RWPE1 (cell line): ENCODE measurements at regions not wholly inside any gene's neighbourhood (a gene's known extent, or its start where the extent isn't known, plus 50 kb on each side); places are given as distances from the start of the nearest gene placed in this dataset.

Experiments
- CTCF ChIA-PET: fragments of 350-600 bp; sonication (Branson Sonifier 250); formaldehyde crosslinking; extraction: SDS; loops from one replicate; lab custom pipeline; 2021; lab: Yijun Ruan, JAX
- POLR2A ChIA-PET: fragments of 400-600 bp; formaldehyde crosslinking; extraction: SDS; loops from one replicate; lab custom pipeline; 2020; ENCODE audit warnings: antibody characterized with exemption; ENCODE audit not compliant: low non-redundant PET; lab: Yijun Ruan, JAX
- DNase-seq: peaks from one replicate; pipeline ENCODE4 v3.0.0; 2012; ENCODE audit warnings: low spot score
- H3K27ac ChIP-seq: fragments of 450-650 bp; 2 replicates; pipeline ENCODE4 v1.5.1; 2017
- TF ChIP-seq, protein P1 (sequence below): fragments of 450-650 bp; conservative IDR thresholded peaks from 2 replicates; pipeline ENCODE4 v1.5.1; 2017; ENCODE audit warnings: low read depth, mild to moderate bottlenecking

DNA sequence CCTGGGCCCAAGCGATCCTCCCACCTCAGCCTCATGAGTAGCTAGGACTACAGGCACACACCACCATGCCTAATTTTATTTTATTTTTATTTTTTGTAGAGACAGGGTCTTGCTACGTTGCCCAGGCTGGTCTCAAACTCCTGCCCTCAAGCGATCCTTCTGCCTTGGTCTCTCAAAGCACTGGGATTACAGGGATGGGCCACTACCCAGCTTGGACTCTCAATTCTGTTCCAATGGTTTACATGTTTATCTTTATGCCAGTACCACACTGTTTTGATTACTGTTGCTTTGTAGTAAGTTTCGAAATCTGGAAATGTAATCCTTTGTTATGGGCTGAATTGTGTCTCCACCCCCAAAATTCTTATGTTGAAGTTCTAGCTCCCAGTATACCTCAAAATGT lies 88.4 kb upstream of the TARDBP start:
- H3K27ac ChIP-seq, result no peak overlapping the region
- TF ChIP-seq, protein P1, sequence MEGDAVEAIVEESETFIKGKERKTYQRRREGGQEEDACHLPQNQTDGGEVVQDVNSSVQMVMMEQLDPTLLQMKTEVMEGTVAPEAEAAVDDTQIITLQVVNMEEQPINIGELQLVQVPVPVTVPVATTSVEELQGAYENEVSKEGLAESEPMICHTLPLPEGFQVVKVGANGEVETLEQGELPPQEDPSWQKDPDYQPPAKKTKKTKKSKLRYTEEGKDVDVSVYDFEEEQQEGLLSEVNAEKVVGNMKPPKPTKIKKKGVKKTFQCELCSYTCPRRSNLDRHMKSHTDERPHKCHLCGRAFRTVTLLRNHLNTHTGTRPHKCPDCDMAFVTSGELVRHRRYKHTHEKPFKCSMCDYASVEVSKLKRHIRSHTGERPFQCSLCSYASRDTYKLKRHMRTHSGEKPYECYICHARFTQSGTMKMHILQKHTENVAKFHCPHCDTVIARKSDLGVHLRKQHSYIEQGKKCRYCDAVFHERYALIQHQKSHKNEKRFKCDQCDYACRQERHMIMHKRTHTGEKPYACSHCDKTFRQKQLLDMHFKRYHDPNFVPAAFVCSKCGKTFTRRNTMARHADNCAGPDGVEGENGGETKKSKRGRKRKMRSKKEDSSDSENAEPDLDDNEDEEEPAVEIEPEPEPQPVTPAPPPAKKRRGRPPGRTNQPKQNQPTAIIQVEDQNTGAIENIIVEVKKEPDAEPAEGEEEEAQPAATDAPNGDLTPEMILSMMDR, result no peak
- ChIA-PET POLR2A (no interaction called here), CTCF (interaction anchor here (0.7 kb wide), 1 partner anchor 14 kb away, joined by 4 read pairs; no protein-coding TSS in a partner anchor)
- no peak for DNase-seq

DNA sequence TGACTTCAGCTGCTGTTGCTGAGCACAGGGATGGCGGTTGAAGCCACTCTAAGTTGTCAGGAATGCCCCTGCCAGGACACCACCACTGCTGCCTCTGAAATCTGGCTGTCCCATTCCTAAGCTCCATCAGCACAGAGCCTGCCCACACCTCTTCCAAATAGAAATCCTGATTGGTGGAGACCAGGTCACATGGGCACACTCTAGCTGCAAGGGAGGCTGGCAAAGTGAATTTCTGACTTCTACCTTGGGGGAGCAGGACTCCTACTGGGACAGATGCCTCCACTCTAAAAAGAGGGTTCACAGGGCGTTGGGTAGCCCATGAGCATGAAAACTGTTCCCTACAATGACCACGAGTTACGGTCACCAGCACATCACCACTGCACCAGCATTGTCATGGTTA lies 83.8 kb upstream of the TARDBP start:
- TF ChIP-seq, protein P1, result no peak
- no peak overlapping the region for H3K27ac ChIP-seq
- ChIA-PET POLR2A (no interaction called here), CTCF (interaction anchor here (0.5 kb wide), 1 partner anchor 23 kb away, joined by 5 read pairs; no protein-coding TSS in a partner anchor)
- DNase-seq, result no peak

DNA sequence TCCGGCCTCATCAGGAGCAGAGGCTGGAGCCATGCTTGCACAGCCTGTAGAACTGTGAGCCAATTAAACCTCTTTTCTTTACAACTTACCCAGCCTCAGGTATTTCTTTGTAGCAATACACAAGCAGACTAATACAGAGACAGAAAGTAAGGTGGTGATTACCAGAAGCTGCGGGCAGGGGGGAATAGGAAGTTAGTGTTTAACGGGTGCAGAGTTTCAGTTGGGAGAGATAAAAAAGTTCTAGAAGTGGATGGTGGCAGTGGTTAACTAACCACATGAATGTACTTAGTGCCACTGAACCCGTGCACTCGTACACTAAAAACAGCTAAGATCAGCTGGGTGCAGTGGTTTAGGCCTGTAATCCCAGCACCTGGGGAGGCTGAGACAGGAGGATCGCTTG lies 80.4 kb upstream of the TARDBP start:
- ChIA-PET CTCF (no interaction called here), POLR2A (no interaction called here)
- no peak for DNase-seq
- TF ChIP-seq, protein P1, result no peak
- H3K27ac ChIP-seq, result no peak overlapping the region

DNA sequence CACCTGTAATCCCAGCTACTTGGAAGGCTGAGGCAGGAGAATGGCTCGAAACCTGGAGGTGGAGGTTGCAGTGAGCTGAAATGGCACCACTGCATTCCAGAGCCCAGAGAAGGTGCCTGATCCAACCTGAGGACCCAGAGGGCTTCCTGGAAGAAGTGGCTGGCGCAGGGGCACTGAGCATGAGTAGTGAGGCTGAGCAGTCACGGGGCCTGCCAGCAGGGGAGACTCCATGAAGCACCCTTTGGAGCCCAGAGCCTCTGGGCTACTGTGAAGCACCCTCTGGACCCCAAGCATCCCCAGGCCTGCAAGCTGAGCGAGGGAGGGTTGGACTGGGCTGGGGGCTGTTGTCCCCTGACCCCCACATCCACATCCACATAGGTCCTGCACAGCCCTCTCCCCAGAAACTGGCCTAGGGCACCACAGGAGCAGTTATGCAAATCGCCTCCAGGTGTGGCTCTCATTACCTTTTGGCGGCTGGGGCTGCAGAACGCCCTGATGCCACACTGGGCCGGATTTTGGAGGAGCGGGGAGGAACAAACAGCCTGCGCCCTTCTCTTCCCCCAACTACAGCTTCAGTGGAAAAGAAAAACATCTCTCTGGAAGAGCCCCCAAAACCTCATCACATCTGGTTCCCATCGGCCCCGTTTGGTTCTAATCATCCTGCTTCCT lies 78.2 kb upstream of the TARDBP start:
- H3K27ac ChIP-seq, result no peak overlapping the region
- ChIA-PET POLR2A (no interaction called here), CTCF (interaction anchor here (0.7 to 1.2 kb wide), 2 partner anchors 427 to 1276 kb away, joined by 3 read pairs; no protein-coding TSS in a partner anchor)
- TF ChIP-seq, protein P1, result no peak
- no peak for DNase-seq

DNA sequence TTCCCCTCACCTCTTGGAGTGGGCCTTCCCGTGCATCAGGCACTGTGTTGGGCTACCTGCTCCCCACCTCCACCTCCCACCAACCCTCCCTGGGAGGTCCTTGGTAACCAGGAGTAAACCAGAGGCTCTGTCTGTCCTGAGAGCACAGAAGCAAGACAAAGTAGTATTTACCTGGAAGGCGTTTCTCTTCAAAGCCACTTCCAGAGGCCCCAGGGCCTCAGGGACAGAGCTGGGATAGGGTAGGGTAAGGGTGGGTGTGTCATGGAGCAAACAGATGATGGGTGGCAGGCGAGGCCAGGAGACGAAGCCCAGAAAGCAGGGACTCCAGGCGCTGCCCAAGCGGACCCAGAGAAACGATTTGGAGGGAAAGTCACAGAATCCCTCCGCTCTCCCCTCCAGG lies 77.2 kb upstream of the TARDBP start:
- CTCF ChIA-PET, result no interaction called here

DNA sequence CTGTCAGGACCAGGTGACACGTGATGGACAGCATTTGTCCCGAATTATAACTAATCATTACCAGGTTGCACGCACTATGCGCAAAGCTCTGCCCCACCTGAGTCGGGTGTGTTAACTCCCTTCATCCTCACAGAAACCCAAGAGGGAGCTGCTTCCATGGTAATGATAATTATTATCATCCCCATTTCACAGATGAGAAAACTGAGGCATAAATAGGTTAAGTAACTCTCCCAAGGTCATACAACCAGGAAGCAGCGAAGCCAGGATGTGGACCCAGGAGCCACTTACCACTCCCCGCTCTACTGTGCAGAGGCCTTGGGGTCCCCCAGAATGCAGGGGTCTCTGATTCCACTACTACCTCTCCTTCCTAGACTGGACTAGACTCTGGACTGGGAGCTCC lies 76.7 kb upstream of the TARDBP start:
- ChIA-PET POLR2A (no interaction called here), CTCF (no interaction called here)
- no peak overlapping the region for H3K27ac ChIP-seq
- no peak for DNase-seq
- TF ChIP-seq, protein P1, result no peak

More for the DNA sequence above, 77.2 kb upstream of the TARDBP start:
- no peak for DNase-seq
- POLR2A ChIA-PET, result no interaction called here
- TF ChIP-seq, protein P1, result no peak
- no peak overlapping the region for H3K27ac ChIP-seq
